HFFc6 (cell line): ENCODE measurements at regions not wholly inside any gene's neighbourhood (a gene's known extent, or its start where the extent isn't known, plus 50 kb on each side); places are given as distances from the start of the nearest gene placed in this dataset.

ENCODE experiments used
- DNase-seq: peaks from one replicate; pipeline ENCODE4 v3.0.0-alpha.2; 2018
- H3K27ac Mint-ChIP-seq: 2 replicates; pipeline ENCODE4 v1.8.0; 2020; ENCODE audit warnings: mild to moderate bottlenecking, mixed read lengths
- H3K27me3 Mint-ChIP-seq: 2 replicates; pipeline ENCODE4 v1.8.0; 2021; ENCODE audit warnings: mild to moderate bottlenecking, moderate library complexity, mixed read lengths; ENCODE audit not compliant: insufficient read depth
- H3K36me3 Mint-ChIP-seq: 2 replicates; pipeline ENCODE4 v1.8.0; 2021; ENCODE audit warnings: low read depth, mixed read lengths
- H3K4me1 Mint-ChIP-seq: 2 replicates; pipeline ENCODE4 v1.8.0; 2020; ENCODE audit warnings: low read depth, mixed read lengths
- H3K4me3 Mint-ChIP-seq: 2 replicates; pipeline ENCODE4 v1.8.0; 2020; ENCODE audit warnings: mild to moderate bottlenecking, moderate library complexity, mixed read lengths
- H3K9me3 Mint-ChIP-seq: 2 replicates; pipeline ENCODE4 v1.8.0; 2020; ENCODE audit warnings: mild to moderate bottlenecking, mixed read lengths
- CTCF ChIP-seq: fragments of 200-600 bp; sonication (generic); IDR thresholded peaks from 2 replicates; pipeline ENCODE4 v1.5.0; 2021; ENCODE audit warnings: antibody characterized with exemption, mild to moderate bottlenecking

- no peaks in the 10 kb centered on the region for H3K27me3 Mint-ChIP-seq
- peaks cover 34% of the 10 kb centered on the region for H3K4me1 Mint-ChIP-seq
- H3K9me3 Mint-ChIP-seq = no peaks in the 10 kb centered on the region
- H3K4me3 Mint-ChIP-seq = no peak overlapping the region
- H3K36me3 Mint-ChIP-seq = no peaks in the 10 kb centered on the region
- H3K27ac Mint-ChIP-seq = no peak overlapping the region
- DNase-seq = no peak
- no peak for TF ChIP-seq CTCF
Observed at GRCh38 chr13:30000370-30000765, 150.0 kb upstream of the UBL3 start.

DNA sequence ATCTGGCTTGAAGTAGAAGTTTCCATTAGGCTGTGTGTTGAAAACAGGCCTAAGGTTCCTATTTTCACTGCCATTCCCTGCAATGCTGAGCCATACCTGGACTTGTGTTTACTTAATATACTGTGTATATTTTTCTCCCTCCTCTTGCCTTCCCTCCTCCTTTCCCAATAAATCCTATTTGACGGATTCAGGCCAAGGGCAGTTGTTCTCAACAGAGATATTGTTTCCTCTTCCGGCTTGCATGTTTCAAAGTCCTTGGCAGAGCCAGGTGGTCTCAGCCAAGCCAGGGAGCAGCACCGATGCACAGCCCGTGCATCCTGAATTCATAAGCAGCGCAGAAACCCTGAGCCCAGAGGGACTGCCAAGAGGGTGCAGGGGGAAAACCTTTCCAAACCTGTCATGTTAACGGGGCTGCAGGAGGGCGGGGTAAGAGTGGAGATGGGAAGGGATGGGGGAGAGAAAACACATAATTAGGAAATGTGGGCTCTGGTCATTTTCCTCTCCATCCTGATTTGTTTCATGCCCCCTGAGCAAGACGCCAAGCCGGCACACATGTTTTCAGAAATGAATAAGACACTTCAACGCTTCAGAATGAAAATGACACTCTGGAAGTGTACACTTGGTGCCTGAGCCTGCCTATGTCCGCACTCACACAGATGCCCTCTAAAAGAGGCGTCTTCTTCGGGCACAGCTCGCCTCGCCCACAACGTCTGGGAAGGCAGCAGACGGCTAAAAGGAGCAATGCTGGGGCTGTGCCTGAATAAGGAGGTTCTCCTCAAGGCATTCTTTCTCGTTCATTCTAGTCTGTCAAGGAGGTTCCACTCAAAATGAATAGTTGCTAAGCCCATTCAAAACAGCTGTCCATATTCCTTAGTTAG lies 149.3 kb upstream of the UBL3 start:
- Mint-ChIP-seq H3K36me3 (no peaks in the 10 kb centered on the region), H3K4me3 (no peak overlapping the region), H3K4me1 (peaks cover 34% of the 10 kb centered on the region), H3K27me3 (no peaks in the 10 kb centered on the region; the same call in 1 of the 2 replicates), H3K27ac (no peak overlapping the region), H3K9me3 (no peaks in the 10 kb centered on the region)
- no peak for TF ChIP-seq CTCF
- DNase-seq = no peak

DNA sequence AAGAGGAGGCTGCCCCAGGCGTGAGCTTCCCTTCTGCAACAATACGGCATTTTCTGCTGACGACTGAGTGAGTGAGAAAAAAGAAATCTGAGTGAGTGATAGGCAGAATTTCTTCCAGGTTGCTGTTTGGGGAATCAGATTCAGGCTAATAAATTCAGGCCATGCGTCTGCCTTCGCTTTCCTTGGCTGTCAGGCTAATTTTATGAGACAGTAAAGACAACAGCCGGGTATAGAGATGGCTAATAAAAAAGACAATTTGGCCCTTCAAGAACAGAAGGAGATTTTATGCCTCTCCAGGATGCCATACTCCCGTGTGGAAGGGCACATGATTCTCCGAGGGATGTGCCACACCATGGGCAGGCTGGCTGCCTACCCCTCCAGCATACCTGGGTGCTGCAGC lies 145.9 kb upstream of the UBL3 start:
- no peak overlapping the region for H3K4me3 Mint-ChIP-seq
- peaks cover 42% of the 10 kb centered on the region for H3K4me1 Mint-ChIP-seq
- H3K9me3 Mint-ChIP-seq = no peaks in the 10 kb centered on the region
- H3K36me3 Mint-ChIP-seq = no peaks in the 10 kb centered on the region
- H3K27ac Mint-ChIP-seq = no peak overlapping the region
- no peak for DNase-seq
- H3K27me3 Mint-ChIP-seq = peaks cover 2% of the 10 kb centered on the region
- TF ChIP-seq CTCF = no peak

- DNase-seq = no peak
- Mint-ChIP-seq H3K36me3 (no peaks in the 10 kb centered on the region), H3K9me3 (no peaks in the 10 kb centered on the region), H3K27me3 (peaks cover 2% of the 10 kb centered on the region), H3K4me3 (no peak overlapping the region), H3K27ac (peak overlapping the region; percentile 57), H3K4me1 (peaks cover 49% of the 10 kb centered on the region)
- no peak for TF ChIP-seq CTCF
Observed at GRCh38 chr13:29994911-29995595, 144.6 kb upstream of the UBL3 start.

GRCh38 chr13:29993716-29994488 lies 143.5 kb upstream of the UBL3 start:
- TF ChIP-seq CTCF = no peak
- Mint-ChIP-seq H3K27me3 (peaks cover 2% of the 10 kb centered on the region), H3K36me3 (peaks cover 4% of the 10 kb centered on the region; the same call in 1 of the 2 replicates), H3K27ac (peak overlapping the region; percentile 88), H3K4me3 (peak overlapping the region; percentile 71), H3K9me3 (peaks cover 6% of the 10 kb centered on the region; the same call in 1 of the 2 replicates), H3K4me1 (peaks cover 49% of the 10 kb centered on the region)
- peak; percentile 81 for DNase-seq
